B cell (primary cell): ENCODE measurements at regions not wholly inside any gene's neighbourhood (a gene's known extent, or its start where the extent isn't known, plus 50 kb on each side); places are given as distances from the start of the nearest gene placed in this dataset.
"Not testable (repeated sequence)": the region's sequence is repeated elsewhere in the genome, so short reads cannot be mapped to it uniquely, and the experiment has no call there.

ENCODE experiments used
- ATAC-seq: fragments of 200-7000 bp; cut with Tn5 transposase; one replicate; pipeline ENCODE4 v1.10.0; 2021; ENCODE audit warnings: low read depth, mild to moderate bottlenecking, moderate number of reproducible peaks, moderate library complexity
- CTCF ChIA-PET: fragments of 350-600 bp; sonication (Branson Sonifier 250); formaldehyde crosslinking; loops from one replicate; lab custom pipeline; 2021; ENCODE audit warnings: antibody characterized with exemption, inconsistent platforms; lab: Charles Lee
- POLR2A ChIA-PET: fragments of 350-600 bp; sonication (Branson Sonifier 250); formaldehyde crosslinking; loops from one replicate; lab custom pipeline; 2021; ENCODE audit warnings: antibody characterized with exemption; lab: Charles Lee
- DNase-seq: peaks from one replicate; pipeline ENCODE4 v3.0.0; 2013
- H2AFZ ChIP-seq: 2 replicates; pipeline ENCODE4 v1.6.1; 2012; ENCODE audit warnings: mild to moderate bottlenecking, low read depth, low read length; ENCODE audit not compliant: insufficient read depth, poor library complexity, severe bottlenecking
- H3K27ac ChIP-seq, 2 donors: 1 replicate in 1 of 2; 2 replicates in 1 of 2; pipeline ENCODE4 v1.5.1; 2012 to 2013; ENCODE audit warnings: low read length in 2 of 2, mild to moderate bottlenecking in 2 of 2, moderate library complexity in 1 of 2
- H3K27me3 ChIP-seq, 4 experiments: fragments of 200-600 bp in 1 of 4; sonication (generic) in 1 of 4; replicated peaks in 1 of 4; 1 replicate in 2 of 4; 2 replicates in 2 of 4; pipeline versions ENCODE4 v1.6.1 to v1.7.0; 2013 to 2016; ENCODE audit warnings: low read length in 3 of 4, mild to moderate bottlenecking in 2 of 4, mixed read lengths in 1 of 4, moderate library complexity in 1 of 4; ENCODE audit not compliant: insufficient read depth in 4 of 4, control insufficient read depth in 3 of 4; ENCODE audit errors: control extremely low read depth in 1 of 4
- H3K36me3 ChIP-seq, 2 experiments: replicated peaks in 1 of 2; 1 replicate in 1 of 2; 2 replicates in 1 of 2; pipeline versions ENCODE4 v1.6.1 to v1.7.1; 2013; ENCODE audit warnings: low read length in 1 of 2; ENCODE audit not compliant: insufficient read depth in 2 of 2, control insufficient read depth in 1 of 2; ENCODE audit errors: control extremely low read depth in 1 of 2, extremely low read depth in 1 of 2
- H3K4me1 ChIP-seq, 2 donors: fragments of 200-600 bp in 1 of 2; sonication (generic) in 1 of 2; 1 replicate in 1 of 2; 2 replicates in 1 of 2; pipeline versions ENCODE4 v1.5.1 to v1.6.1; 2013 to 2017; ENCODE audit warnings: low read length in 2 of 2; ENCODE audit not compliant: control insufficient read depth in 2 of 2, insufficient read depth in 2 of 2
- H3K4me2 ChIP-seq: replicated peaks from 2 replicates; pipeline ENCODE3; 2012; ENCODE audit warnings: mild to moderate bottlenecking, low read depth, low read length; ENCODE audit not compliant: poor library complexity, severe bottlenecking
- H3K4me3 ChIP-seq, 5 experiments: fragments of 200-600 bp in 1 of 5; sonication (generic) in 1 of 5; 1 replicate in 3 of 5; 2 replicates in 2 of 5; pipeline versions ENCODE4 v1.5.1 to v1.7.0; 2011 to 2016; ENCODE audit warnings: low read length in 4 of 5, mild to moderate bottlenecking in 4 of 5, low read depth in 2 of 5, control low read depth in 1 of 5, moderate library complexity in 1 of 5; ENCODE audit not compliant: insufficient read depth in 1 of 5; ENCODE audit errors: control extremely low read depth in 1 of 5, extremely low read depth in 1 of 5
- H3K79me2 ChIP-seq: fragments of 200-600 bp; sonication (generic); one replicate; pipeline ENCODE4 v1.6.0; 2016; ENCODE audit warnings: low read length; ENCODE audit not compliant: control insufficient read depth, insufficient read depth
- H3K9ac ChIP-seq: fragments of 200-600 bp; sonication (generic); 2 replicates; pipeline ENCODE4 v1.6.1; 2017; ENCODE audit warnings: mild to moderate bottlenecking, low read length, moderate library complexity
- H3K9me3 ChIP-seq, 3 donors: one replicate each; pipeline versions ENCODE4 v1.6.1 to v1.7.1; 2013; ENCODE audit warnings: low read length in 2 of 3; ENCODE audit not compliant: control insufficient read depth in 2 of 3, insufficient read depth in 1 of 3; ENCODE audit errors: control extremely low read depth in 1 of 3
- H4K20me1 ChIP-seq: 2 replicates; pipeline ENCODE4 v1.6.0; 2012; ENCODE audit warnings: mild to moderate bottlenecking, low read length; ENCODE audit not compliant: insufficient read depth, control insufficient read depth, poor library complexity, severe bottlenecking
- H3K27ac Mint-ChIP-seq: one replicate; pipeline ENCODE4 v1.8.0; 2021; ENCODE audit warnings: mixed read lengths
- H3K27me3 Mint-ChIP-seq: one replicate; pipeline ENCODE4 v1.8.0; 2021; ENCODE audit warnings: mixed read lengths
- H3K4me1 Mint-ChIP-seq: one replicate; pipeline ENCODE4 v1.8.0; 2021; ENCODE audit warnings: mixed read lengths
- H3K4me3 Mint-ChIP-seq: one replicate; pipeline ENCODE4 v1.8.0; 2021; ENCODE audit warnings: mixed read lengths
- H3K9me3 Mint-ChIP-seq: one replicate; pipeline ENCODE4 v1.8.0; 2022; ENCODE audit warnings: mixed read lengths; ENCODE audit not compliant: insufficient read depth
- CTCF ChIP-seq: fragments of 200-600 bp; IDR thresholded peaks from one replicate; pipeline ENCODE4 v1.8.0; 2022; ENCODE audit warnings: antibody characterized with exemption, mild to moderate bottlenecking
- EZH2 ChIP-seq: IDR thresholded peaks from 2 replicates; pipeline ENCODE4 v1.6.1; 2012; ENCODE audit warnings: borderline replicate concordance, low read depth, mild to moderate bottlenecking, moderate library complexity, low read length; ENCODE audit not compliant: insufficient read depth, poor library complexity, severe bottlenecking
- WGBS: methylation state at CpG from one replicate; pipeline ENCODE4 v1.1.5; 2013; ENCODE audit warnings: missing lambda C conversion rate; ENCODE audit not compliant: insufficient coverage; 5-methylcytosine and 5-hydroxymethylcytosine counted together
- intact Hi-C: fragments of 100-400 bp; cut with micrococcal nuclease; formaldehyde crosslinking; loops from one replicate; pipeline ENCODE4 v1.10.0; 2022

- H3K4me2 ChIP-seq, result no peak overlapping the region
- no peak overlapping the region for H2AFZ ChIP-seq
- H3K27me3 Mint-ChIP-seq, result no peaks in the 10 kb centered on the region
- H3K9ac ChIP-seq, result no peak overlapping the region
- H3K4me1 ChIP-seq, result no peaks in the 10 kb centered on the region
- CTCF ChIA-PET, result no interaction called here
- TF ChIP-seq EZH2 (no peak), CTCF (no peak)
- 100% methylated on average over 1 of the region's 3 CpGs for WGBS
- intact Hi-C loops, result no loop called here
- no peaks in the 10 kb centered on the region for H4K20me1 ChIP-seq
- no peak overlapping the region for H3K27ac Mint-ChIP-seq
- no peaks in the 10 kb centered on the region for H3K4me1 Mint-ChIP-seq
- POLR2A ChIA-PET, result no interaction called here
- H3K36me3 ChIP-seq, result no peaks in the 10 kb centered on the region
- H3K27ac ChIP-seq, result no peak overlapping the region
- H3K27me3 ChIP-seq, result no peaks in the 10 kb centered on the region
- no peak for DNase-seq
- no peaks in the 10 kb centered on the region for H3K9me3 Mint-ChIP-seq
- no peak overlapping the region for H3K4me3 ChIP-seq
- no peaks in the 10 kb centered on the region for H3K79me2 ChIP-seq
- H3K4me3 Mint-ChIP-seq, result no peak overlapping the region
- no peak for ATAC-seq
- H3K9me3 ChIP-seq, result no peaks in the 10 kb centered on the region
These were observed 453.7 kb upstream of the MKI67 start for GRCh38 chr10:128579901-128580300.

- H3K4me3 Mint-ChIP-seq, H3K4me3 ChIP-seq, H3K27ac Mint-ChIP-seq, H3K36me3 ChIP-seq, H3K27ac ChIP-seq, ATAC-seq, POLR2A ChIA-PET, CTCF ChIA-PET, H3K27me3 Mint-ChIP-seq, H3K9me3 ChIP-seq, H4K20me1 ChIP-seq, H3K79me2 ChIP-seq, DNase-seq, H3K4me1 Mint-ChIP-seq, H3K4me2 ChIP-seq, H3K4me1 ChIP-seq, H3K9ac ChIP-seq, H2AFZ ChIP-seq, intact Hi-C loops, H3K27me3 ChIP-seq, H3K9me3 Mint-ChIP-seq: not testable (repeated sequence)
- 100% methylated on average over 1 of the region's 2 CpGs for WGBS
These were observed 456.9 kb upstream of the MKI67 start for GRCh38 chr10:128583125-128583524.

DNA sequence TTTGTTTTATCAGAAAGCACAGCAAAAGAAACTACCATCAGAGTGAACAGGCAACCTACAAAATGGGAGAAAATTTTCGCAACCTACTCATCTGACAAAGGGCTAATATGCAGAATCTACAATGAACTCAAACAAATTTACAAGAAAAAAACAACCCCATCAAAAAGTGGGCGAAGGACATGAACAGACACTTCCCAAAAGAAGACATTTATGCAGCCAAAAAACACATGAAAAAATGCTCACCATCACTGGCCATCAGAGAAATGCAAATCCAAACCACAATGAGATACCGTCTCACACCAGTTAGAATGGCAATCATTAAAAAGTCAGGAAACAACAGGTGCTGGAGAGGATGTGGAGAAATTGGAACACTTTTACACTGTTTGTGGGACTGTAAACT, 460.4 kb upstream of the MKI67 start:
- H3K4me3 Mint-ChIP-seq, H3K4me2 ChIP-seq, H3K36me3 ChIP-seq, H3K27ac Mint-ChIP-seq, H4K20me1 ChIP-seq, H3K4me1 Mint-ChIP-seq, DNase-seq, H3K9me3 ChIP-seq, POLR2A ChIA-PET, H3K27me3 Mint-ChIP-seq, H3K27ac ChIP-seq, ATAC-seq, intact Hi-C loops, H3K9me3 Mint-ChIP-seq, H2AFZ ChIP-seq, H3K27me3 ChIP-seq, H3K9ac ChIP-seq, H3K4me3 ChIP-seq, CTCF ChIA-PET, H3K4me1 ChIP-seq, H3K79me2 ChIP-seq: not testable (repeated sequence)
- WGBS, result no CpG with 5 or more reads among the region's 3 CpGs
